ENCODE measurements at regions not wholly inside any gene's neighbourhood (a gene's known extent, or its start where the extent isn't known, plus 50 kb on each side); places are given as distances from the start of the nearest gene placed in this dataset.
"Not testable (repeated sequence)": the region's sequence is repeated elsewhere in the genome, so short reads cannot be mapped to it uniquely, and the experiment has no call there.

DNA sequence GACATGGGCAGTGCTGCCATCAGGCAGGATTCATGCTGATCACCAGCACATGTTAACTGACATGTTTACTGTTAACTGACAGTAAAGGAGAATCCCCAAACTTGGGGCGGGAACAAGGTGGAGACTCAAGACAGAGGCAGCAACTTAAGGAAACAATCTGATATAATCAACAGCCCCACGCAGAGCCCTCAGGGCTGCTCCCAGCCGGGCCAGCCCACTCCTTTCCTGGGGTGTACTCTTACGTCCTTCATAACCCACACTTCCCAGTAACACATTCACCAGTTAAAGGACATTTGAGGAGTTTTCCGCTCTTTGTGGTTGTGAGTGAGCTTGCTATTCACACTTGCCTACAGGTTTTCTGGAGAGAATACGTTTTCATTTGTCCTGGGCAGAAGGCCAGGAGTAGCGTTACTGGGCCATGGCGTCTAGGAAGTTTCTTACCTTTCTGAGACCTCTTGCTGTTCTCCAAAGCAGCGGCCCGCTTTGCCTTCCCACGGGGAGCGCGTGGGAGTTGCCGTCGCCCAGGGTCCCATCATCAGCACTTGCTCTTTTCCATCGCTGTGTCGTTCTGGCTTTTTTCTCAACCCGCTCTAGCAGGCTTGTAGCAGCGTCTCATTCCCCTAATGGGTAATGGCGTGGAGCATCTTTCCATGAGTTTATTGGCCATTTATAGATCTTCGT, 56.4 kb downstream of the FOXF2 start:
- H3K36me3 Mint-ChIP-seq (ENCODE audit: low read depth) = no peaks in the 10 kb centered on the region

DNA sequence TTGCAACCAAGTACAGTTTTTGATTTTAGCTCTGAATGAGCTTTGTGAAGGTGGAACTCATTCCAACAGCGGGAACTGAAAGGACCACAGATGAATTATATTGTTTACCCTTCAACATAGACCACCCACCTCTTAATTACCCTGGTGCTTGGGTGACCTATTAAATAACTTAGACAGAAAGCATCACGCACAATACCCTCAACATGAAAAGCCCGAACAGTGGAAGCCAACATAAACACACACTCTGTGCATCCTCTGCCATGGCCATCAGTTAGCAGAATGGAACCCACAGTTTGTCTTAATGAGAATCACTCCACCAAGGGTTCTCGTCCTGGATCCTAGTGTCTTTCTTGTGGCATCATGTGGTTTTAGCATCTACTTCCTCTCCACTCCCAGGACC, 60.5 kb downstream of the FOXF2 start:
- Mint-ChIP-seq H3K27ac (no peak overlapping the region), H3K4me3 (no peak overlapping the region), H3K36me3 (ENCODE audit: low read depth) (no peaks in the 10 kb centered on the region), H3K27me3 (ENCODE audit: low read depth) (no peaks in the 10 kb centered on the region), H3K9me3 (peaks cover 8% of the 10 kb centered on the region), H3K4me1 (ENCODE audit: low read depth) (no peaks in the 10 kb centered on the region)
- DNase-seq (ENCODE audit: low spot score) = no peak

More for the DNA sequence above, 56.4 kb downstream of the FOXF2 start:
- H3K27ac Mint-ChIP-seq = no peak overlapping the region
- H3K9me3 Mint-ChIP-seq = peaks cover under 1% of the 10 kb centered on the region
- no peaks in the 10 kb centered on the region for H3K4me1 Mint-ChIP-seq (ENCODE audit: low read depth)
- peaks cover 1% of the 10 kb centered on the region for H3K27me3 Mint-ChIP-seq (ENCODE audit: low read depth)
- no peak for DNase-seq (ENCODE audit: low spot score)
- H3K4me3 Mint-ChIP-seq = no peak overlapping the region

- no peaks in the 10 kb centered on the region for H3K27me3 Mint-ChIP-seq (ENCODE audit: low read depth)
- H3K27ac Mint-ChIP-seq = no peak overlapping the region
- H3K9me3 Mint-ChIP-seq = peaks cover 8% of the 10 kb centered on the region
- no peak overlapping the region for H3K4me3 Mint-ChIP-seq
- H3K36me3 Mint-ChIP-seq (ENCODE audit: low read depth) = no peaks in the 10 kb centered on the region
- no peaks in the 10 kb centered on the region for H3K4me1 Mint-ChIP-seq (ENCODE audit: low read depth)
- no peak for DNase-seq (ENCODE audit: low spot score)
Observed at GRCh38 chr6:1453024-1453423, 63.6 kb downstream of the FOXF2 start.

DNA sequence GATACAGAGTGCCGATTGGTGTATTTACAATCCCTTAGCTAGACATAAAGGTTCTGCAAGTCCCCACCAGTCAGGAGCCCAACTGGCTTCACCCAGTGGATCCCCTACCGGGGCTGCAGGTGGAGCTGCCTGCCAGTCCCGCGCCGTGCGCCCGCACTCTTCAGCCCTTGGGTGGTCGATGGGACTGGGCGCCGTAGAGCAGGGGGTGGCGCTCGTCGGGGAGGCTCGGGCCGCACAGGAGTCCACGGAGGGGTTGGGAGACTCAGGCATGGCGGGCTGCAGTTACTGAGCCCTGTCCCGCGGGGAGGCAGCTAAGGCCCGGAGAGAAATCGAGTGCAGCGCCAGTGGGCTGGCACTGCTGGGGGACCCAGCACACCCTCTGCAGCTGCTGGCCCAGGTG, 67.4 kb downstream of the FOXF2 start:
- H3K27ac Mint-ChIP-seq; H3K27me3 Mint-ChIP-seq (ENCODE audit: low read depth); DNase-seq (ENCODE audit: low spot score); H3K4me1 Mint-ChIP-seq (ENCODE audit: low read depth); H3K36me3 Mint-ChIP-seq (ENCODE audit: low read depth); H3K9me3 Mint-ChIP-seq; H3K4me3 Mint-ChIP-seq: not testable (repeated sequence)

GRCh38 chr6:1461207-1461606, 71.8 kb downstream of the FOXF2 start:
- H3K27ac Mint-ChIP-seq = no peak overlapping the region
- H3K4me3 Mint-ChIP-seq = no peak overlapping the region
- H3K36me3 Mint-ChIP-seq (ENCODE audit: low read depth) = no peaks in the 10 kb centered on the region
- DNase-seq (ENCODE audit: low spot score) = no peak
- H3K4me1 Mint-ChIP-seq (ENCODE audit: low read depth) = no peaks in the 10 kb centered on the region
- peaks cover 5% of the 10 kb centered on the region for H3K27me3 Mint-ChIP-seq (ENCODE audit: low read depth)
- no peaks in the 10 kb centered on the region for H3K9me3 Mint-ChIP-seq

GRCh38 chr6:1461736-1462135, 72.4 kb downstream of the FOXF2 start:
- no peak overlapping the region for H3K27ac Mint-ChIP-seq
- no peaks in the 10 kb centered on the region for H3K4me1 Mint-ChIP-seq (ENCODE audit: low read depth)
- H3K4me3 Mint-ChIP-seq = no peak overlapping the region
- no peak for DNase-seq (ENCODE audit: low spot score)
- no peaks in the 10 kb centered on the region for H3K36me3 Mint-ChIP-seq (ENCODE audit: low read depth)
- H3K27me3 Mint-ChIP-seq (ENCODE audit: low read depth) = peaks cover 9% of the 10 kb centered on the region
- H3K9me3 Mint-ChIP-seq = no peaks in the 10 kb centered on the region

GRCh38 chr6:1463275-1463674, 73.9 kb downstream of the FOXF2 start:
- Mint-ChIP-seq H3K27ac (no peak overlapping the region), H3K4me1 (ENCODE audit: low read depth) (no peaks in the 10 kb centered on the region), H3K9me3 (no peaks in the 10 kb centered on the region), H3K4me3 (no peak overlapping the region), H3K27me3 (ENCODE audit: low read depth) (peaks cover 15% of the 10 kb centered on the region), H3K36me3 (ENCODE audit: low read depth) (no peaks in the 10 kb centered on the region)
- DNase-seq (ENCODE audit: low spot score) = no peak

GRCh38 chr6:1463751-1464426, 74.5 kb downstream of the FOXF2 start:
- DNase-seq (ENCODE audit: low spot score) = no peak
- H3K4me3 Mint-ChIP-seq = no peak overlapping the region
- peaks cover 13% of the 10 kb centered on the region for H3K27me3 Mint-ChIP-seq (ENCODE audit: low read depth)
- H3K4me1 Mint-ChIP-seq (ENCODE audit: low read depth) = no peaks in the 10 kb centered on the region
- H3K36me3 Mint-ChIP-seq (ENCODE audit: low read depth) = no peaks in the 10 kb centered on the region
- H3K27ac Mint-ChIP-seq = no peak overlapping the region
- no peaks in the 10 kb centered on the region for H3K9me3 Mint-ChIP-seq

GRCh38 chr6:1464781-1465370, 75.5 kb downstream of the FOXF2 start:
- no peaks in the 10 kb centered on the region for H3K36me3 Mint-ChIP-seq (ENCODE audit: low read depth)
- H3K27me3 Mint-ChIP-seq (ENCODE audit: low read depth) = peaks cover 16% of the 10 kb centered on the region
- no peak for DNase-seq (ENCODE audit: low spot score)
- H3K27ac Mint-ChIP-seq = no peak overlapping the region
- H3K9me3 Mint-ChIP-seq = no peaks in the 10 kb centered on the region
- no peaks in the 10 kb centered on the region for H3K4me1 Mint-ChIP-seq (ENCODE audit: low read depth)
- no peak overlapping the region for H3K4me3 Mint-ChIP-seq

DNA sequence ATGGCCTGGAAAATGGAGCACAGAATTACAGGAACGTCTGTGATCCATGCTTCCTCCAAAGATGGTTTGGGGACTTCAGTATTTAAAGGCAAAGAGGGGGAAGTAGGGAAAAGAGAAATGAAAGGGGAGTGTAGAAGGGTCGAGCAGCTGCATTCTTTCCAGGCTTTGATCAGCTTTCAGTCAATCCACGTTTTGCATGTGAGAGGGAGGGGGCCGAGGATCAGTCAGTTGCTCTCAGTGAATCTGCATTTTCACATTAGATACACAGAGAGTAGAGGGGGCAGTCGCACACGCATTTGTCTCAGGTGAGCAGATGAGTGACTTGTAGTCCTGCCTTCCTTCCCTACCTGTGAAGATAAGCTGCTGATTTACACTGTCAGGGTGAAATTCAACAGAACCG, 78.8 kb downstream of the FOXF2 start:
- peaks cover 16% of the 10 kb centered on the region for H3K27me3 Mint-ChIP-seq (ENCODE audit: low read depth)
- no peaks in the 10 kb centered on the region for H3K9me3 Mint-ChIP-seq
- H3K27ac Mint-ChIP-seq = no peak overlapping the region
- H3K36me3 Mint-ChIP-seq (ENCODE audit: low read depth) = no peaks in the 10 kb centered on the region
- no peaks in the 10 kb centered on the region for H3K4me1 Mint-ChIP-seq (ENCODE audit: low read depth)
- DNase-seq (ENCODE audit: low spot score) = no peak
- no peak overlapping the region for H3K4me3 Mint-ChIP-seq

GRCh38 chr6:1470040-1470439, 80.7 kb downstream of the FOXF2 start:
- Mint-ChIP-seq H3K27me3 (ENCODE audit: low read depth) (peaks cover 16% of the 10 kb centered on the region), H3K27ac (no peak overlapping the region), H3K9me3 (no peaks in the 10 kb centered on the region)

DNA sequence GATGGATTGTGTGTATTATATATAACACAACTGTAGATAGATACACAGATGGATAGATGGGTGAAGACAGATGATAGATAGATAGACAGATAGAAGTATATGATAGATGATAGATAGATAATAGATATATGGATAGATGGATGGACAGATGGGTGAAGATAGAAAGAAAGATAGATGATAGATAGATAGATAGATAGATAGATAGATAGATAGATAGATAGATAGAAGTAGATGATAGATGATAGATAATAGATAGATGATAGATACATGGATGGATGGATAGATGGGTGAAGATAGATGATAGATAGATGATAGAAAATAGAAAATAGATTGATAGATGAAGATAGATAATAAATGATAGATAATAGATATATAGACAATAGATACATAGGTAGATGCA, 83.3 kb downstream of the FOXF2 start:
- DNase-seq (ENCODE audit: low spot score) = no peak
- H3K27ac Mint-ChIP-seq = no peak overlapping the region
- no peaks in the 10 kb centered on the region for H3K4me1 Mint-ChIP-seq (ENCODE audit: low read depth)
- H3K27me3 Mint-ChIP-seq (ENCODE audit: low read depth) = peaks cover 9% of the 10 kb centered on the region
- H3K9me3 Mint-ChIP-seq = no peaks in the 10 kb centered on the region
- no peak overlapping the region for H3K4me3 Mint-ChIP-seq
- no peaks in the 10 kb centered on the region for H3K36me3 Mint-ChIP-seq (ENCODE audit: low read depth)

More at GRCh38 chr6:1470040-1470439, 80.7 kb downstream of the FOXF2 start:
- Mint-ChIP-seq H3K36me3 (ENCODE audit: low read depth) (no peaks in the 10 kb centered on the region), H3K4me1 (ENCODE audit: low read depth) (no peaks in the 10 kb centered on the region), H3K4me3 (no peak overlapping the region)
- no peak for DNase-seq (ENCODE audit: low spot score)

- peaks cover 6% of the 10 kb centered on the region for H3K27me3 Mint-ChIP-seq (ENCODE audit: low read depth)
- DNase-seq (ENCODE audit: low spot score) = no peak
- no peak overlapping the region for H3K4me3 Mint-ChIP-seq
- H3K27ac Mint-ChIP-seq = no peak overlapping the region
- no peaks in the 10 kb centered on the region for H3K9me3 Mint-ChIP-seq
- H3K4me1 Mint-ChIP-seq (ENCODE audit: low read depth) = no peaks in the 10 kb centered on the region
- no peaks in the 10 kb centered on the region for H3K36me3 Mint-ChIP-seq (ENCODE audit: low read depth)
Observed at GRCh38 chr6:1473166-1473565, 83.8 kb downstream of the FOXF2 start.

DNA sequence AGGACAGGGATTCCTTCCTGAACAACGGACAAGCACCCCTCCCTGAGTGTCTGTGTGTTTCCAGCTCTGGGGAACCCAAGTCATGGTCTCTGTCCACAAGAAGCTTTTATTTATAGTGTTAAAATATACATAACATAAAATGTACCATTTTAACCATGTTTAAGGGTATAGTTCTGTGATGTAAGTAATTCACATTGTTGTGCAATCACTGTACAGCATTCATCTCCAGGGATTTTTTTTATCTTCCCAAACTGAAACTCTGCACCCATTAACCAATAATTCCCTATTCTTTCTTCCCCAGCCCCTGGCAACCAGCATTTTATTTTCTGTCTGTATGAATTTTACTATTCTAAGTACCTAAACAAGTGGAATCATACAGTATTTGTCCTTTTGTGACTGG, 84.2 kb downstream of the FOXF2 start:
- Mint-ChIP-seq H3K27ac (no peak overlapping the region), H3K27me3 (ENCODE audit: low read depth) (peaks cover 6% of the 10 kb centered on the region), H3K36me3 (ENCODE audit: low read depth) (no peaks in the 10 kb centered on the region), H3K4me3 (no peak overlapping the region), H3K4me1 (ENCODE audit: low read depth) (no peaks in the 10 kb centered on the region), H3K9me3 (no peaks in the 10 kb centered on the region)
- DNase-seq (ENCODE audit: low spot score) = no peak

All from T-helper 2 cell treated with Interferon-gamma antibody and Interleukin-4, amounts not matched to agents 5 μg/mL and 100 μg/mL, for 36 hours (primary cell).